ENCODE measurements at regions not wholly inside any gene's neighbourhood (a gene's known extent, or its start where the extent isn't known, plus 50 kb on each side); places are given as distances from the start of the nearest gene placed in this dataset.

- TF ChIP-seq CTCF (IDR thresholded peaks at IDR 0.05; ENCODE audit: low read depth, low read length, missing input control) (no peak), REST (IDR thresholded peaks at IDR 0.05) (no peak), RAD21 (IDR thresholded peaks at IDR 0.05) (no peak), YY1 (IDR thresholded peaks at IDR 0.05) (no peak), SP1 (IDR thresholded peaks at IDR 0.05) (no peak), ATF3 (IDR thresholded peaks at IDR 0.05) (no peak), GABPA (IDR thresholded peaks at IDR 0.05 in 1 of 2, conservative IDR thresholded peaks at IDR 0.05 in 1 of 2) (no peak), TAF1 (conservative IDR thresholded peaks at IDR 0.05) (no peak)
Measured at GRCh38 chr2:226325526-226325925, 474.1 kb downstream of the IRS1 start.

All from liver (tissue), 3 donors.